ENCODE measurements at regions not wholly inside any gene's neighbourhood (a gene's known extent, or its start where the extent isn't known, plus 50 kb on each side); places are given as distances from the start of the nearest gene placed in this dataset.

GRCh38 chr4:14581741-14582140 lies 420.5 kb upstream of the CPEB2 start:
- no peak for TF ChIP-seq POLR2A (IDR thresholded peaks at IDR 0.05)
- no peak for TF ChIP-seq POLR2AphosphoS5 (IDR thresholded peaks at IDR 0.05)
- TF ChIP-seq CTCF (IDR thresholded peaks at IDR 0.05) = no peak
